NT2/D1 (cell line): ENCODE measurements at regions not wholly inside any gene's neighbourhood (a gene's known extent, or its start where the extent isn't known, plus 50 kb on each side); places are given as distances from the start of the nearest gene placed in this dataset.

Experiments
- SUZ12 ChIP-seq: IDR thresholded peaks from 2 replicates; pipeline ENCODE4 v1.6.1; 2011; ENCODE audit not compliant: insufficient read length, insufficient read depth; ENCODE audit errors: extremely low read depth
- YY1 ChIP-seq: IDR thresholded peaks from 2 replicates; pipeline ENCODE4 v1.6.1; 2011; ENCODE audit not compliant: insufficient read length, insufficient read depth
- ZNF274 ChIP-seq: IDR thresholded peaks from 2 replicates; pipeline ENCODE4 v1.6.1; 2011; ENCODE audit warnings: mild to moderate bottlenecking, low read depth, low read length

DNA sequence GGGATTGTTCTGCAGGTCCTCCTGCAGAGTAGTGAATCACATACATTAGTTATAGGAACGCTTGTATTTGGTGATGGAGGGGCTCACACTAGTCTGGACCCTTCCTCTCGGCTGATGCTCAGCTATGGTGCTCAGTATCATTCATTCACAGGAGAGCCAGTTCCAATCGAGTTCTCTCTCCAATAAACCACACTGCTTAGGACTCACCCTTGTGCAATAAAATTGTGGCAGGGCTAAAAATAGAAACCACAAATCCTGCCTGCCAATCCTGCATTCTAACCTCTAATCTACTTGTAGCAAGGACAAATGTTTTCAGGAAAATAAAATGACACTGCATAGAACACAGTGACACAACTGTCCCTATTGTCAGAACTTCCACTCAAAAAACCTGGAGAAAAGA, 138.4 kb upstream of the TBL1XR1 start:
- TF ChIP-seq ZNF274 (no peak), YY1 (no peak), SUZ12 (no peak)
